Sigmoid colon (tissue), 6 donors: ENCODE measurements at regions not wholly inside any gene's neighbourhood (a gene's known extent, or its start where the extent isn't known, plus 50 kb on each side); places are given as distances from the start of the nearest gene placed in this dataset.

Experiments
- DNase-seq: peaks from one replicate; pipeline ENCODE4 v3.0.0-alpha.2; 2019
- H3K27ac ChIP-seq, 4 donors: fragments of 200-600 bp; sonication (generic); one replicate each; pipeline ENCODE4 v1.5.1; 2016 to 2019; ENCODE audit warnings: mild to moderate bottlenecking in 1 of 4
- H3K27me3 ChIP-seq, 3 donors: fragments of 200-600 bp; sonication (generic); one replicate each; pipeline ENCODE4 v1.5.1; 2019; ENCODE audit warnings: mild to moderate bottlenecking in 1 of 3
- H3K36me3 ChIP-seq, 4 donors: fragments of 200-600 bp; sonication (generic); one replicate each; pipeline ENCODE4 v1.5.1; 2016 to 2019
- H3K4me1 ChIP-seq, 4 donors: fragments of 200-600 bp; sonication (generic); one replicate each; pipeline ENCODE4 v1.5.1; 2017 to 2019
- H3K4me3 ChIP-seq, 4 donors: fragments of 200-600 bp; sonication (generic); one replicate each; pipeline ENCODE4 v1.5.1; 2017 to 2019; ENCODE audit warnings: mild to moderate bottlenecking in 2 of 4, moderate library complexity in 1 of 4
- H3K9me3 ChIP-seq, 4 donors: fragments of 200-600 bp in 3 of 4; sonication (generic) in 3 of 4; one replicate each; pipeline versions ENCODE4 v1.5.1 to v1.6.1; 2013 to 2019
- CTCF ChIP-seq, 4 experiments: fragments of 450-650 bp in 3 of 4; fragments of 200-600 bp in 1 of 4; IDR thresholded peaks; one replicate each; pipeline ENCODE4 v1.5.1; 2016 to 2019; ENCODE audit warnings: antibody characterized with exemption in 4 of 4, mild to moderate bottlenecking in 3 of 4, moderate library complexity in 2 of 4
- EP300 ChIP-seq, 4 donors: sonication (generic); formaldehyde crosslinking; IDR thresholded peaks; one replicate each; pipeline ENCODE4 v1.6.1; 2017; ENCODE audit warnings: antibody characterized with exemption in 4 of 4
- POLR2A ChIP-seq, 2 donors: fragments of 450-650 bp; IDR thresholded peaks; one replicate each; pipeline ENCODE4 v1.6.1; 2016; ENCODE audit warnings: antibody characterized with exemption in 2 of 2, mild to moderate bottlenecking in 2 of 2, moderate library complexity in 2 of 2
- POLR2AphosphoS5 ChIP-seq, 4 donors: sonication (generic); formaldehyde crosslinking; IDR thresholded peaks; one replicate each; pipeline ENCODE4 v1.6.1; 2017; ENCODE audit warnings: antibody characterized with exemption in 4 of 4
- WGBS, 2 donors: extraction: QIAGEN DNeasy Blood & Tissue Kit; methylation state at CpG; one replicate each; pipeline ENCODE4 v1.1.7; 2013; 5-methylcytosine and 5-hydroxymethylcytosine counted together
- intact Hi-C: fragments of 100-400 bp; cut with DNase I; formaldehyde crosslinking; loops from one replicate; pipeline ENCODE4 v1.15.1; 2023
- donor health status: healthy with polysubstance abuse.
- donor health status: healthy.

GRCh38 chr6:137362878-137363804 lies 131.1 kb downstream of the OLIG3 start:
- H3K4me3 ChIP-seq = no peak overlapping the region
- H3K27me3 ChIP-seq = no peaks in the 10 kb centered on the region
- no peaks in the 10 kb centered on the region for H3K36me3 ChIP-seq
- no peaks in the 10 kb centered on the region for H3K9me3 ChIP-seq
- intact Hi-C loops = no loop called here
- TF ChIP-seq POLR2A (IDR thresholded peaks at IDR 0.05) = no peak
- no peak for TF ChIP-seq POLR2AphosphoS5 (IDR thresholded peaks at IDR 0.05)
- TF ChIP-seq CTCF (IDR thresholded peaks at IDR 0.05) = no peak
- TF ChIP-seq EP300 (IDR thresholded peaks at IDR 0.05) = no peak
- no peak overlapping the region for H3K27ac ChIP-seq
- H3K4me1 ChIP-seq = no peaks in the 10 kb centered on the region
- no peak for DNase-seq
- WGBS, 2 donors = 89 to 91% methylated on average over 16 of the region's 16 CpGs

- Histone ChIP-seq H3K4me3 (no peak overlapping the region), H3K27ac (no peak overlapping the region), H3K27me3 (no peaks in the 10 kb centered on the region), H3K4me1 (no peaks in the 10 kb centered on the region), H3K9me3 (no peaks in the 10 kb centered on the region), H3K36me3 (no peaks in the 10 kb centered on the region)
- no peak for DNase-seq
- no peak for TF ChIP-seq POLR2A (IDR thresholded peaks at IDR 0.05)
- intact Hi-C loops = no loop called here
These were observed 132.5 kb downstream of the OLIG3 start for GRCh38 chr6:137361701-137362100.

- Histone ChIP-seq H3K27ac (no peak overlapping the region), H3K4me3 (no peak overlapping the region), H3K36me3 (no peaks in the 10 kb centered on the region), H3K9me3 (no peaks in the 10 kb centered on the region), H3K27me3 (no peaks in the 10 kb centered on the region), H3K4me1 (no peaks in the 10 kb centered on the region)
- DNase-seq = no peak
- 91 to 92% methylated on average over 3 of the region's 3 CpGs for WGBS, 2 donors
- intact Hi-C loops = no loop called here
- no peak for TF ChIP-seq EP300 (IDR thresholded peaks at IDR 0.05)
- TF ChIP-seq POLR2AphosphoS5 (IDR thresholded peaks at IDR 0.05) = no peak
- TF ChIP-seq POLR2A (IDR thresholded peaks at IDR 0.05) = no peak
- no peak for TF ChIP-seq CTCF (IDR thresholded peaks at IDR 0.05)
These were observed 135.9 kb downstream of the OLIG3 start for GRCh38 chr6:137358273-137358672.

- H3K9me3 ChIP-seq = no peaks in the 10 kb centered on the region
- no peaks in the 10 kb centered on the region for H3K4me1 ChIP-seq
- H3K27me3 ChIP-seq = no peaks in the 10 kb centered on the region
- DNase-seq = no peak
- no peaks in the 10 kb centered on the region for H3K36me3 ChIP-seq
- TF ChIP-seq EP300 (IDR thresholded peaks at IDR 0.05) (no peak), POLR2AphosphoS5 (IDR thresholded peaks at IDR 0.05) (no peak), CTCF (IDR thresholded peaks at IDR 0.05) (no peak), POLR2A (IDR thresholded peaks at IDR 0.05) (no peak)
- no peak overlapping the region for H3K27ac ChIP-seq
- no peak overlapping the region for H3K4me3 ChIP-seq
- intact Hi-C loops = no loop called here
These were observed 136.3 kb downstream of the OLIG3 start for GRCh38 chr6:137357948-137358266.

GRCh38 chr6:137357263-137357947 lies 136.8 kb downstream of the OLIG3 start:
- Histone ChIP-seq H3K36me3 (no peaks in the 10 kb centered on the region), H3K9me3 (no peaks in the 10 kb centered on the region), H3K27ac (no peak overlapping the region), H3K4me3 (no peak overlapping the region), H3K4me1 (no peaks in the 10 kb centered on the region), H3K27me3 (no peaks in the 10 kb centered on the region)
- intact Hi-C loops = no loop called here
- WGBS, 2 donors = 66 to 75% methylated on average over 14 of the region's 14 CpGs
- DNase-seq = no peak
- TF ChIP-seq POLR2A (IDR thresholded peaks at IDR 0.05) = no peak
- no peak for TF ChIP-seq POLR2AphosphoS5 (IDR thresholded peaks at IDR 0.05)
- no peak for TF ChIP-seq EP300 (IDR thresholded peaks at IDR 0.05)
- no peak for TF ChIP-seq CTCF (IDR thresholded peaks at IDR 0.05)
